ENCODE measurements at regions not wholly inside any gene's neighbourhood (a gene's known extent, or its start where the extent isn't known, plus 50 kb on each side); places are given as distances from the start of the nearest gene placed in this dataset.

- TF ChIP-seq, protein P1, sequence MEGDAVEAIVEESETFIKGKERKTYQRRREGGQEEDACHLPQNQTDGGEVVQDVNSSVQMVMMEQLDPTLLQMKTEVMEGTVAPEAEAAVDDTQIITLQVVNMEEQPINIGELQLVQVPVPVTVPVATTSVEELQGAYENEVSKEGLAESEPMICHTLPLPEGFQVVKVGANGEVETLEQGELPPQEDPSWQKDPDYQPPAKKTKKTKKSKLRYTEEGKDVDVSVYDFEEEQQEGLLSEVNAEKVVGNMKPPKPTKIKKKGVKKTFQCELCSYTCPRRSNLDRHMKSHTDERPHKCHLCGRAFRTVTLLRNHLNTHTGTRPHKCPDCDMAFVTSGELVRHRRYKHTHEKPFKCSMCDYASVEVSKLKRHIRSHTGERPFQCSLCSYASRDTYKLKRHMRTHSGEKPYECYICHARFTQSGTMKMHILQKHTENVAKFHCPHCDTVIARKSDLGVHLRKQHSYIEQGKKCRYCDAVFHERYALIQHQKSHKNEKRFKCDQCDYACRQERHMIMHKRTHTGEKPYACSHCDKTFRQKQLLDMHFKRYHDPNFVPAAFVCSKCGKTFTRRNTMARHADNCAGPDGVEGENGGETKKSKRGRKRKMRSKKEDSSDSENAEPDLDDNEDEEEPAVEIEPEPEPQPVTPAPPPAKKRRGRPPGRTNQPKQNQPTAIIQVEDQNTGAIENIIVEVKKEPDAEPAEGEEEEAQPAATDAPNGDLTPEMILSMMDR (IDR thresholded peaks at IDR 0.05), result no peak
- TF ChIP-seq POLR2A (IDR thresholded peaks at IDR 0.05), result no peak
Measured at GRCh38 chr6:20349225-20349624, 52.5 kb upstream of the E2F3 start.

Measured in uterus (tissue), 2 donors.